Endothelial cell of umbilical vein (primary cell): ENCODE measurements at regions not wholly inside any gene's neighbourhood (a gene's known extent, or its start where the extent isn't known, plus 50 kb on each side); places are given as distances from the start of the nearest gene placed in this dataset.

Experiments
- CTCF ChIP-seq, 2 donors: IDR thresholded peaks; 1 replicate in 1 of 2; 2 replicates in 1 of 2; pipeline ENCODE4 v1.5.1; 2011; ENCODE audit warnings: low read length in 2 of 2, mild to moderate bottlenecking in 2 of 2, moderate library complexity in 2 of 2, control low read depth in 1 of 2, inconsistent platforms in 1 of 2, low read depth in 1 of 2; ENCODE audit not compliant: insufficient read depth in 1 of 2; ENCODE audit errors: extremely low read depth in 1 of 2
- EZH2 ChIP-seq: IDR thresholded peaks from 2 replicates; pipeline ENCODE4 v1.6.1; 2012; ENCODE audit warnings: borderline replicate concordance, low read depth, mild to moderate bottlenecking, moderate library complexity, low read length, inconsistent platforms; ENCODE audit not compliant: severe bottlenecking
- MAX ChIP-seq: IDR thresholded peaks from 2 replicates; pipeline ENCODE4 v1.6.1; 2011; ENCODE audit not compliant: insufficient read depth, insufficient read length
- POLR2A ChIP-seq: IDR thresholded peaks from 2 replicates; pipeline ENCODE4 v1.6.1; 2012; ENCODE audit warnings: low read depth, mild to moderate bottlenecking, control low read depth, low read length
- POLR2AphosphoS5 ChIP-seq: IDR thresholded peaks from 2 replicates; pipeline ENCODE4 v1.6.1; 2012; ENCODE audit warnings: low read depth, mild to moderate bottlenecking, control low read depth, low read length, moderate library complexity; ENCODE audit not compliant: insufficient read depth

DNA sequence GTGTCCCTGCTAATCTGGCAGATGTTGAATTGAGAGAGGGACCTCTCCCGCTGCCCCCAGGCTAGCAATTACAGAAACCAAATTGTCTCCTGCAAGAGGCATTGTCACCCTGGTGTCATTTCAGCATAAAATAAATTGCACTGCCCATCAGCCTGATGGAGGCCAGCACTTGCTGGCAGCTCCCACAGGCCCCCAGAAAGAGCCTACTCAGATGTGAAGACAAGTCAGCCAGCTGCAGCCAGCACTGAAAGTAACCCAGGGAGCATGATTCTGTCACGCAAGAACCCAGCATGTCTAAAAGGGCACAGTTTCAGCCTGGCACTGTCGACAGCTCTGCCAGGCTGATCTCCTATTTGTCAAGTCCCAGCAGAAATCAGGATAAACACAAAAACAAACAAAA lies 110.3 kb upstream of the CTTNBP2NL start:
- no peak for TF ChIP-seq CTCF (IDR thresholded peaks at IDR 0.05; ENCODE audit: extremely low read depth in 1 of 2, insufficient read depth in 1 of 2, low read depth in 1 of 2, low read length in 2 of 2)
- TF ChIP-seq EZH2: no peak
- no peak for TF ChIP-seq MAX
- no peak for TF ChIP-seq POLR2AphosphoS5
- TF ChIP-seq POLR2A: no peak
